GM12878 (cell line): ENCODE measurements at regions not wholly inside any gene's neighbourhood (a gene's known extent, or its start where the extent isn't known, plus 50 kb on each side); places are given as distances from the start of the nearest gene placed in this dataset.

Experiments
- ATAC-seq: fragments of 200-7000 bp; cut with Tn5 transposase; 3 replicates; pipeline ENCODE4 v1.9.1; 2020; ENCODE audit warnings: mild to moderate bottlenecking, moderate library complexity
- BruUV-seq: library from RNA; stranded (reverse); fragments of 400-500 nt; replicated peaks from 2 replicates; lab custom pipeline; 2021; lab: Mats Ljungman, UMichigan
- CTCF ChIA-PET: fragments of 300-600 bp; sonication (Branson Sonifier 250); formaldehyde crosslinking; extraction: SDS; loops from one replicate; lab custom pipeline; 2021; ENCODE audit warnings: inconsistent platforms; lab: Yijun Ruan, JAX
- POLR2A ChIA-PET: fragments of 350-600 bp; formaldehyde crosslinking; extraction: SDS; loops from one replicate; lab custom pipeline; 2021; ENCODE audit warnings: inconsistent platforms; lab: Charles Lee
- RAD21 ChIA-PET: fragments of 300-600 bp; sonication (Branson Sonifier 250); formaldehyde crosslinking; loops from one replicate; lab custom pipeline; 2023; ENCODE audit warnings: antibody characterized with exemption; ENCODE audit not compliant: unreplicated experiment; lab: Charles Lee
- SMC1A ChIA-PET: fragments of 300-600 bp; sonication (Branson Sonifier 250); formaldehyde crosslinking; loops from one replicate; lab custom pipeline; 2023; ENCODE audit not compliant: unreplicated experiment, uncharacterized antibody; lab: Charles Lee
- DNase-seq: peaks from one replicate; pipeline ENCODE4 v3.0.0-alpha.2; 2011; ENCODE audit warnings: low read depth, low spot score
- FAIRE-seq: peaks from 3 replicates; lab custom pipeline; 2011; peaks lifted over from hg19 to GRCh38; lab: Jason Lieb, UNC
- H2AFZ ChIP-seq: 2 replicates; pipeline ENCODE4 v1.6.0; 2011; ENCODE audit warnings: low read depth, low read length, control low read depth; ENCODE audit not compliant: control insufficient read depth
- H3K27ac ChIP-seq: 2 replicates; pipeline ENCODE4 v1.5.1; 2011; ENCODE audit warnings: control low read depth; ENCODE audit not compliant: control insufficient read depth, insufficient read depth
- H3K27me3 ChIP-seq, 2 experiments: replicated peaks in 1 of 2; 2 replicates each; pipeline versions ENCODE4 v1.6.0 to v1.6.1; 2011; ENCODE audit warnings: low read length in 1 of 2; ENCODE audit not compliant: control insufficient read depth in 2 of 2, insufficient read depth in 2 of 2
- H3K36me3 ChIP-seq, 2 experiments: 2 replicates each; pipeline ENCODE4 v1.5.1; 2011; ENCODE audit warnings: low read length in 1 of 2; ENCODE audit not compliant: control insufficient read depth in 2 of 2, insufficient read depth in 2 of 2
- H3K4me1 ChIP-seq: 2 replicates; pipeline ENCODE4 v1.6.1; 2011; ENCODE audit warnings: mild to moderate bottlenecking, low read length, moderate library complexity, mixed read lengths; ENCODE audit not compliant: control insufficient read depth, insufficient read depth
- H3K4me2 ChIP-seq: 2 replicates; pipeline ENCODE4 v1.6.0; 2011; ENCODE audit warnings: control low read depth; ENCODE audit not compliant: control insufficient read depth, insufficient read depth
- H3K4me3 ChIP-seq: fragments of 200-600 bp; sonication (generic); 2 replicates; pipeline ENCODE4 v1.5.1; 2016
- H3K79me2 ChIP-seq: 2 replicates; pipeline ENCODE4 v1.6.0; 2011; ENCODE audit warnings: low read length; ENCODE audit not compliant: control insufficient read depth, insufficient read depth
- H3K9ac ChIP-seq: 2 replicates; pipeline ENCODE4 v1.8.0; 2011; ENCODE audit warnings: low read length, control low read depth, mixed read lengths; ENCODE audit not compliant: control insufficient read depth, insufficient read depth
- H3K9me3 ChIP-seq: replicated peaks from 3 replicates; pipeline ENCODE4 v1.5.1; 2011; ENCODE audit warnings: mild to moderate bottlenecking, low read length; ENCODE audit not compliant: control insufficient read depth, insufficient read depth
- H4K20me1 ChIP-seq: 2 replicates; pipeline ENCODE4 v1.6.0; 2011; ENCODE audit not compliant: control insufficient read depth, insufficient read depth
- BMI1 ChIP-seq: fragments of 450-650 bp; IDR thresholded peaks from 2 replicates; pipeline ENCODE4 v1.6.1; 2016; ENCODE audit warnings: mild to moderate bottlenecking, moderate library complexity, borderline replicate concordance
- EP300 ChIP-seq, 2 experiments: fragments of 150-350 bp in 1 of 2; IDR thresholded peaks; 2 replicates each; pipeline ENCODE4 v1.6.1; 2011 to 2012; ENCODE audit warnings: low read depth in 2 of 2, low read length in 2 of 2, borderline replicate concordance in 1 of 2, improper control_type of control experiment in 1 of 2, inconsistent platforms in 1 of 2; ENCODE audit not compliant: control insufficient read depth in 1 of 2
- IRF5 ChIP-seq: fragments of 450-650 bp; IDR thresholded peaks from 2 replicates; pipeline ENCODE4 v1.6.1; 2017; ENCODE audit warnings: borderline replicate concordance
- MTA2 ChIP-seq: fragments of 450-650 bp; IDR thresholded peaks from 2 replicates; pipeline ENCODE4 v1.6.1; 2016; ENCODE audit warnings: low read depth, mild to moderate bottlenecking, moderate library complexity
- RAD21 ChIP-seq: IDR thresholded peaks from 2 replicates; pipeline ENCODE4 v1.6.1; 2011; ENCODE audit warnings: mild to moderate bottlenecking, low read depth, low read length, moderate library complexity; ENCODE audit not compliant: insufficient read depth
- WGBS: methylation state at CpG from one replicate; pipeline ENCODE4 v1.1.6; 2016; ENCODE audit warnings: low lambda C conversion rate; ENCODE audit not compliant: insufficient replicate concordance, insufficient coverage; ENCODE audit errors: missing lambda C conversion rate; 5-methylcytosine and 5-hydroxymethylcytosine counted together
- in situ Hi-C: fragments of 300-500 bp; cut with MboI; formaldehyde crosslinking; loops from 9 replicates; pipeline ENCODE4 v1.14.3; 2018; ENCODE audit warnings: mixed read lengths
- intact Hi-C: fragments of 100-400 bp; cut with micrococcal nuclease; formaldehyde crosslinking; loops from one replicate; pipeline ENCODE4 v1.14.2; 2022; ENCODE audit not compliant: unreplicated experiment
- TF ChIP-seq, protein P1 (sequence below): fragments of 150-350 bp; IDR thresholded peaks from 2 replicates; pipeline ENCODE4 v1.6.1; 2016; ENCODE audit warnings: low read depth, low read length
- TF ChIP-seq, protein P2 (sequence below): IDR thresholded peaks from 2 replicates; pipeline ENCODE4 v1.6.1; 2012; ENCODE audit warnings: low read depth, low read length, improper control_type of control experiment
- TF ChIP-seq, protein P3 (sequence below): fragments of 450-650 bp; IDR thresholded peaks from 2 replicates; pipeline ENCODE4 v1.6.1; 2016; ENCODE audit warnings: mild to moderate bottlenecking

- H3K9ac ChIP-seq, result no peak overlapping the region
- H3K27ac ChIP-seq, result no peak overlapping the region
- intact Hi-C loops, result no loop called here
- RAD21 ChIA-PET, result no interaction called here
- BruUV-seq, result no TSS peak
- no peaks in the 10 kb centered on the region for H3K36me3 ChIP-seq
- CTCF ChIA-PET, result no interaction called here
- SMC1A ChIA-PET, result no interaction called here
- no peak overlapping the region for H2AFZ ChIP-seq
- in situ Hi-C loops, result no loop called here
- H3K4me1 ChIP-seq, result no peaks in the 10 kb centered on the region
- TF ChIP-seq IRF5 (no peak), BMI1 (no peak), RAD21 (no peak), EP300 (IDR thresholded peaks at IDR 0.05; ENCODE audit: borderline replicate concordance in 1 of 2, control insufficient read depth in 1 of 2, low read depth in 2 of 2, low read length in 2 of 2) (no peak), MTA2 (no peak)
- TF ChIP-seq, protein P1, sequence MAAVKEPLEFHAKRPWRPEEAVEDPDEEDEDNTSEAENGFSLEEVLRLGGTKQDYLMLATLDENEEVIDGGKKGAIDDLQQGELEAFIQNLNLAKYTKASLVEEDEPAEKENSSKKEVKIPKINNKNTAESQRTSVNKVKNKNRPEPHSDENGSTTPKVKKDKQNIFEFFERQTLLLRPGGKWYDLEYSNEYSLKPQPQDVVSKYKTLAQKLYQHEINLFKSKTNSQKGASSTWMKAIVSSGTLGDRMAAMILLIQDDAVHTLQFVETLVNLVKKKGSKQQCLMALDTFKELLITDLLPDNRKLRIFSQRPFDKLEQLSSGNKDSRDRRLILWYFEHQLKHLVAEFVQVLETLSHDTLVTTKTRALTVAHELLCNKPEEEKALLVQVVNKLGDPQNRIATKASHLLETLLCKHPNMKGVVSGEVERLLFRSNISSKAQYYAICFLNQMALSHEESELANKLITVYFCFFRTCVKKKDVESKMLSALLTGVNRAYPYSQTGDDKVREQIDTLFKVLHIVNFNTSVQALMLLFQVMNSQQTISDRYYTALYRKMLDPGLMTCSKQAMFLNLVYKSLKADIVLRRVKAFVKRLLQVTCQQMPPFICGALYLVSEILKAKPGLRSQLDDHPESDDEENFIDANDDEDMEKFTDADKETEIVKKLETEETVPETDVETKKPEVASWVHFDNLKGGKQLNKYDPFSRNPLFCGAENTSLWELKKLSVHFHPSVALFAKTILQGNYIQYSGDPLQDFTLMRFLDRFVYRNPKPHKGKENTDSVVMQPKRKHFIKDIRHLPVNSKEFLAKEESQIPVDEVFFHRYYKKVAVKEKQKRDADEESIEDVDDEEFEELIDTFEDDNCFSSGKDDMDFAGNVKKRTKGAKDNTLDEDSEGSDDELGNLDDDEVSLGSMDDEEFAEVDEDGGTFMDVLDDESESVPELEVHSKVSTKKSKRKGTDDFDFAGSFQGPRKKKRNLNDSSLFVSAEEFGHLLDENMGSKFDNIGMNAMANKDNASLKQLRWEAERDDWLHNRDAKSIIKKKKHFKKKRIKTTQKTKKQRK, result no peak
- TF ChIP-seq, protein P2, sequence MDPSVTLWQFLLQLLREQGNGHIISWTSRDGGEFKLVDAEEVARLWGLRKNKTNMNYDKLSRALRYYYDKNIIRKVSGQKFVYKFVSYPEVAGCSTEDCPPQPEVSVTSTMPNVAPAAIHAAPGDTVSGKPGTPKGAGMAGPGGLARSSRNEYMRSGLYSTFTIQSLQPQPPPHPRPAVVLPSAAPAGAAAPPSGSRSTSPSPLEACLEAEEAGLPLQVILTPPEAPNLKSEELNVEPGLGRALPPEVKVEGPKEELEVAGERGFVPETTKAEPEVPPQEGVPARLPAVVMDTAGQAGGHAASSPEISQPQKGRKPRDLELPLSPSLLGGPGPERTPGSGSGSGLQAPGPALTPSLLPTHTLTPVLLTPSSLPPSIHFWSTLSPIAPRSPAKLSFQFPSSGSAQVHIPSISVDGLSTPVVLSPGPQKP, result no peak
- TF ChIP-seq, protein P3, sequence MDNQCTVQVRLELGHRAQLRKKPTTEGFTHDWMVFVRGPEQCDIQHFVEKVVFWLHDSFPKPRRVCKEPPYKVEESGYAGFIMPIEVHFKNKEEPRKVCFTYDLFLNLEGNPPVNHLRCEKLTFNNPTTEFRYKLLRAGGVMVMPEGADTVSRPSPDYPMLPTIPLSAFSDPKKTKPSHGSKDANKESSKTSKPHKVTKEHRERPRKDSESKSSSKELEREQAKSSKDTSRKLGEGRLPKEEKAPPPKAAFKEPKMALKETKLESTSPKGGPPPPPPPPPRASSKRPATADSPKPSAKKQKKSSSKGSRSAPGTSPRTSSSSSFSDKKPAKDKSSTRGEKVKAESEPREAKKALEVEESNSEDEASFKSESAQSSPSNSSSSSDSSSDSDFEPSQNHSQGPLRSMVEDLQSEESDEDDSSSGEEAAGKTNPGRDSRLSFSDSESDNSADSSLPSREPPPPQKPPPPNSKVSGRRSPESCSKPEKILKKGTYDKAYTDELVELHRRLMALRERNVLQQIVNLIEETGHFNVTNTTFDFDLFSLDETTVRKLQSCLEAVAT, result no peak
- no peak for ATAC-seq
- H3K9me3 ChIP-seq, result no peaks in the 10 kb centered on the region; the same call in 2 of the 3 replicates
- WGBS, result 46% methylated on average over 6 of the region's 6 CpGs
- H3K4me3 ChIP-seq, result no peak overlapping the region
- no peaks in the 10 kb centered on the region for H3K79me2 ChIP-seq
- DNase-seq, result no peak
- H3K27me3 ChIP-seq, result no peaks in the 10 kb centered on the region
- FAIRE-seq, result no peak
- no peaks in the 10 kb centered on the region for H4K20me1 ChIP-seq
- POLR2A ChIA-PET, result no interaction called here
- no peak overlapping the region for H3K4me2 ChIP-seq
Measured at GRCh38 chr7:67843001-67843565, 846.5 kb downstream of the TYW1 start.
